ENCODE measurements at regions not wholly inside any gene's neighbourhood (a gene's known extent, or its start where the extent isn't known, plus 50 kb on each side); places are given as distances from the start of the nearest gene placed in this dataset.

DNA sequence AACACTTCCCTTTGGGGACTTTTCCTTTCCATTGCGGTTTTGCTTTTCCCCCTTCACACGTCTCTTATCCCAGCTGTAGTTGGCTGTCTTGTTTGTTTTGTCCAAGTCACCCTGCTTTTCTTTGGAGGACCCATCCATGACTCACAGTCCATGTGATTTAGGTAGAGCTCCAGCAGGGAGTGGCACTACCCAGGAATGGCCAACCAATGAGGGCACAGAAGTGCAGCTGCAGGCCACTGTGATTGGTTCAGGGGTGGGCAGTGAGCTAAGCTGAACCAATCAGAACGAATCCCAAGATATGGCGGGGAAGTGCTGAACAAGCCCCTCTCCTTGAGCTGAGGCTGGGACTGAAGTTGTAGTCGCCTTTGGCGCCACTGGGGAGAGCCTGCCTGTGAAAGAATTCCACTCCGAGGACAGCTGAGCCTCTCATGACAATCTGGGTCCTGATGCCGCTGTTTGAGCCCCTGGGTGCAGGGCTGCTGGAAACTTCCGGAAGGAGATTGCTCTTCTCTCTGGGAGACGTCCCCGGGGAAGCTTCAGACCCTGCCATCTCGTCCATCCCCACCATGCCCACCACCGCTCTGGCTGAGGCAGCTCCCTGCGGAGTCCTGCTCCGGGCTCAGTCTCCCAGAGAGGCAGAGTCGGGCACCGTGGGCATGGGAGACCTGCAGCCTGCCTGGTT is 62.9 kb upstream of the URI1 start:
- TF ChIP-seq EZH2 (IDR thresholded peaks at IDR 0.05) (no peak), POLR2AphosphoS5 (IDR thresholded peaks at IDR 0.05; ENCODE audit: borderline replicate concordance, low read depth, low read length) (no peak)
